GM19328 (cell line): ENCODE measurements at regions not wholly inside any gene's neighbourhood (a gene's known extent, or its start where the extent isn't known, plus 50 kb on each side); places are given as distances from the start of the nearest gene placed in this dataset.

Source experiments
- ATAC-seq: cut with Tn5 transposase; IDR thresholded peaks from one replicate; pipeline ENCODE4 v1.9.1; 2021; ENCODE audit warnings: mild to moderate bottlenecking, moderate library complexity; ENCODE audit not compliant: unreplicated experiment

GRCh38 chr3:157639756-157640426 lies 136.7 kb upstream of the VEPH1 start:
- no peak for ATAC-seq

- no peak for ATAC-seq
Measured at GRCh38 chr3:157637866-157638265, 134.7 kb upstream of the VEPH1 start.

GRCh38 chr3:157633241-157633640 lies 130.0 kb upstream of the VEPH1 start:
- ATAC-seq = no peak

GRCh38 chr3:157632075-157632474 lies 128.9 kb upstream of the VEPH1 start:
- no peak for ATAC-seq

- no peak for ATAC-seq
Measured at GRCh38 chr3:157631478-157631877, 128.3 kb upstream of the VEPH1 start.

- no peak for ATAC-seq
Measured at GRCh38 chr3:157626817-157627216, 123.6 kb upstream of the VEPH1 start.

- no peak for ATAC-seq
Measured at GRCh38 chr3:157624801-157625200, 121.6 kb upstream of the VEPH1 start.

GRCh38 chr3:157618886-157619285 lies 115.7 kb upstream of the VEPH1 start:
- ATAC-seq = no peak

GRCh38 chr3:157618075-157618760 lies 115.0 kb upstream of the VEPH1 start:
- ATAC-seq = no peak

GRCh38 chr3:157614896-157615295 lies 111.7 kb upstream of the VEPH1 start:
- no peak for ATAC-seq

GRCh38 chr3:157611536-157612076 lies 108.4 kb upstream of the VEPH1 start:
- no peak for ATAC-seq

GRCh38 chr3:157610876-157611535 lies 107.8 kb upstream of the VEPH1 start:
- ATAC-seq = no peak

GRCh38 chr3:157607826-157608405 lies 104.7 kb upstream of the VEPH1 start:
- ATAC-seq = no peak

GRCh38 chr3:157606852-157607197 lies 103.6 kb upstream of the VEPH1 start:
- ATAC-seq = no peak

GRCh38 chr3:157606011-157606851 lies 103.0 kb upstream of the VEPH1 start:
- ATAC-seq = peak; percentile 92

- no peak for ATAC-seq
Measured at GRCh38 chr3:157605356-157605755, 102.1 kb upstream of the VEPH1 start.

- no peak for ATAC-seq
Measured at GRCh38 chr3:157602424-157602823, 99.2 kb upstream of the VEPH1 start.

- no peak for ATAC-seq
Measured at GRCh38 chr3:157595259-157595658, 92.0 kb upstream of the VEPH1 start.

GRCh38 chr3:157594413-157594812 lies 91.2 kb upstream of the VEPH1 start:
- no peak for ATAC-seq

GRCh38 chr3:157592769-157593168 lies 89.6 kb upstream of the VEPH1 start:
- ATAC-seq = no peak

- ATAC-seq = no peak
Measured at GRCh38 chr3:157590273-157590672, 87.1 kb upstream of the VEPH1 start.
